Caco-2 (cell line): ENCODE measurements at regions not wholly inside any gene's neighbourhood (a gene's known extent, or its start where the extent isn't known, plus 50 kb on each side); places are given as distances from the start of the nearest gene placed in this dataset.

ENCODE experiments used
- BruUV-seq: library from RNA; stranded (reverse); fragments of 400-500 nt; replicated peaks from 2 replicates; lab custom pipeline; 2021; lab: Mats Ljungman, UMichigan
- CTCF ChIA-PET: fragments of 300-600 bp; sonication (Branson Sonifier 250); formaldehyde crosslinking; loops from one replicate; lab custom pipeline; 2022; ENCODE audit warnings: antibody characterized with exemption; lab: Charles Lee
- POLR2A ChIA-PET: fragments of 300-600 bp; sonication (Branson Sonifier 250); formaldehyde crosslinking; loops from one replicate; lab custom pipeline; 2022; ENCODE audit warnings: antibody characterized with exemption; lab: Charles Lee
- DNase-seq, 2 experiments: peaks; one replicate each; pipeline versions ENCODE4 v3.0.0 to v3.0.0-alpha.2; 2020 to 2022
- H3K27me3 ChIP-seq: replicated peaks from 2 replicates; pipeline ENCODE4 v1.6.0; 2011; ENCODE audit warnings: low read length; ENCODE audit not compliant: control insufficient read depth, insufficient read depth
- H3K36me3 ChIP-seq: 2 replicates; pipeline ENCODE4 v1.5.1; 2011; ENCODE audit warnings: low read length; ENCODE audit not compliant: control insufficient read depth, insufficient read depth
- H3K4me1 ChIP-seq: fragments of 250-450 bp; sonication (Bioruptor Pico); 2 replicates; pipeline ENCODE4 v1.5.1; 2020; ENCODE audit warnings: mild to moderate bottlenecking
- H3K4me3 ChIP-seq: 2 replicates; pipeline ENCODE4 v1.5.1; 2011; ENCODE audit warnings: low read depth, mild to moderate bottlenecking, control low read depth, low read length
- H3K9me3 ChIP-seq: fragments of 250-450 bp; sonication (Bioruptor Pico); 2 replicates; pipeline ENCODE4 v1.5.1; 2020; ENCODE audit warnings: mild to moderate bottlenecking, moderate library complexity
- H3K27ac Mint-ChIP-seq: one replicate; pipeline ENCODE4 v1.8.0; 2022; ENCODE audit warnings: mixed read lengths; ENCODE audit not compliant: unreplicated experiment
- H3K27me3 Mint-ChIP-seq: one replicate; pipeline ENCODE4 v1.8.0; 2022; ENCODE audit warnings: mixed read lengths; ENCODE audit not compliant: insufficient read depth, unreplicated experiment
- H3K36me3 Mint-ChIP-seq: one replicate; pipeline ENCODE4 v1.8.0; 2022; ENCODE audit warnings: mild to moderate bottlenecking, mixed read lengths; ENCODE audit not compliant: insufficient read depth, unreplicated experiment
- H3K4me1 Mint-ChIP-seq: one replicate; pipeline ENCODE4 v1.8.0; 2022; ENCODE audit warnings: low read depth, mixed read lengths; ENCODE audit not compliant: unreplicated experiment
- H3K4me3 Mint-ChIP-seq: one replicate; pipeline ENCODE4 v1.8.0; 2022; ENCODE audit warnings: mild to moderate bottlenecking, moderate library complexity, mixed read lengths; ENCODE audit not compliant: unreplicated experiment
- H3K9me3 Mint-ChIP-seq: one replicate; pipeline ENCODE4 v1.8.0; 2022; ENCODE audit warnings: mixed read lengths; ENCODE audit not compliant: unreplicated experiment
- CTCF ChIP-seq, 2 experiments: fragments of 200-600 bp in 1 of 2; IDR thresholded peaks; 1 replicate in 1 of 2; 2 replicates in 1 of 2; pipeline versions ENCODE4 v1.5.1 to v1.8.0; 2011 to 2022; ENCODE audit warnings: antibody characterized with exemption in 1 of 2, control low read depth in 1 of 2, inconsistent platforms in 1 of 2, low read depth in 1 of 2, low read length in 1 of 2, mild to moderate bottlenecking in 1 of 2, moderate library complexity in 1 of 2; ENCODE audit not compliant: insufficient read depth in 1 of 2, severe bottlenecking in 1 of 2, unreplicated experiment in 1 of 2
- intact Hi-C: fragments of 100-400 bp; cut with micrococcal nuclease; formaldehyde crosslinking; loops from one replicate; pipeline ENCODE4 v1.10.0; 2022; ENCODE audit not compliant: unreplicated experiment

GRCh38 chr16:27123795-27124409, 57.2 kb downstream of the C16orf82 start:
- no TSS peak for BruUV-seq
- Histone ChIP-seq H3K4me3 (no peak overlapping the region), H3K4me1 (no peaks in the 10 kb centered on the region), H3K36me3 (no peaks in the 10 kb centered on the region), H3K9me3 (no peaks in the 10 kb centered on the region), H3K27me3 (no peaks in the 10 kb centered on the region)
- no peak for TF ChIP-seq CTCF (IDR thresholded peaks at IDR 0.05; ENCODE audit: insufficient read depth in 1 of 2, low read depth in 1 of 2, low read length in 1 of 2, severe bottlenecking in 1 of 2, unreplicated experiment in 1 of 2)
- ChIA-PET POLR2A (no interaction called here), CTCF (no interaction called here)
- DNase-seq, result no peak
- Mint-ChIP-seq H3K36me3 (no peaks in the 10 kb centered on the region), H3K9me3 (no peaks in the 10 kb centered on the region), H3K27me3 (peaks cover 5% of the 10 kb centered on the region), H3K27ac (no peak overlapping the region), H3K4me1 (no peaks in the 10 kb centered on the region), H3K4me3 (no peak overlapping the region)
- intact Hi-C loops, result no loop called here

GRCh38 chr16:27127308-27127707, 60.6 kb downstream of the C16orf82 start:
- Mint-ChIP-seq H3K4me3 (no peak overlapping the region), H3K27me3 (no peaks in the 10 kb centered on the region), H3K9me3 (peaks cover 15% of the 10 kb centered on the region), H3K36me3 (no peaks in the 10 kb centered on the region), H3K4me1 (no peaks in the 10 kb centered on the region), H3K27ac (no peak overlapping the region)
- no peaks in the 10 kb centered on the region for H3K27me3 ChIP-seq
- TF ChIP-seq CTCF (IDR thresholded peaks at IDR 0.05; ENCODE audit: insufficient read depth in 1 of 2, low read depth in 1 of 2, low read length in 1 of 2, severe bottlenecking in 1 of 2, unreplicated experiment in 1 of 2), result no peak
- no peak for DNase-seq
- POLR2A ChIA-PET, result no interaction called here
- intact Hi-C loops, result no loop called here
- CTCF ChIA-PET, result no interaction called here
- H3K9me3 ChIP-seq, result no peaks in the 10 kb centered on the region
- BruUV-seq, result no TSS peak
- no peaks in the 10 kb centered on the region for H3K4me1 ChIP-seq
- H3K4me3 ChIP-seq, result no peak overlapping the region
- no peaks in the 10 kb centered on the region for H3K36me3 ChIP-seq

GRCh38 chr16:27129401-27129800, 62.7 kb downstream of the C16orf82 start:
- no peak for TF ChIP-seq CTCF (IDR thresholded peaks at IDR 0.05; ENCODE audit: insufficient read depth in 1 of 2, low read depth in 1 of 2, low read length in 1 of 2, severe bottlenecking in 1 of 2, unreplicated experiment in 1 of 2)
- ChIA-PET POLR2A (no interaction called here), CTCF (no interaction called here)
- Mint-ChIP-seq H3K4me1 (no peaks in the 10 kb centered on the region), H3K36me3 (no peaks in the 10 kb centered on the region), H3K4me3 (no peak overlapping the region), H3K27me3 (no peaks in the 10 kb centered on the region), H3K9me3 (peaks cover 15% of the 10 kb centered on the region), H3K27ac (no peak overlapping the region)
- BruUV-seq, result no TSS peak
- H3K27me3 ChIP-seq, result no peaks in the 10 kb centered on the region
- H3K9me3 ChIP-seq, result no peaks in the 10 kb centered on the region
- intact Hi-C loops, result no loop called here
- DNase-seq, result no peak
- H3K4me3 ChIP-seq, result no peak overlapping the region
- H3K36me3 ChIP-seq, result no peaks in the 10 kb centered on the region
- no peaks in the 10 kb centered on the region for H3K4me1 ChIP-seq
